Stimulated activated naive CD8-positive, alpha-beta T cell treated with anti-CD3 and anti-CD28 coated beads, Interleukin-15, amount 100 ng/mL, for 72 hours (primary cell): ENCODE measurements at regions not wholly inside any gene's neighbourhood (a gene's known extent, or its start where the extent isn't known, plus 50 kb on each side); places are given as distances from the start of the nearest gene placed in this dataset.
"Not testable (repeated sequence)": the region's sequence is repeated elsewhere in the genome, so short reads cannot be mapped to it uniquely, and the experiment has no call there.

Experiments used
- ATAC-seq: fragments of 150-1000 bp; cut with Tn5 transposase; 2 replicates; pipeline ENCODE4 v1.10.0; 2021; ENCODE audit warnings: mild to moderate bottlenecking, moderate library complexity
- DNase-seq, 2 donors: peaks; one replicate each; pipeline ENCODE4 v3.0.0; 2021 to 2022
- H3K27ac Mint-ChIP-seq, 2 donors: one replicate each; pipeline ENCODE4 v1.8.0; 2022; ENCODE audit warnings: mild to moderate bottlenecking in 2 of 2, mixed read lengths in 2 of 2, moderate library complexity in 2 of 2
- H3K27me3 Mint-ChIP-seq: one replicate; pipeline ENCODE4 v1.8.0; 2022; ENCODE audit warnings: mixed read lengths
- H3K4me1 Mint-ChIP-seq: one replicate; pipeline ENCODE4 v1.8.0; 2022; ENCODE audit warnings: mild to moderate bottlenecking, mixed read lengths
- H3K4me3 Mint-ChIP-seq, 2 donors: one replicate each; pipeline ENCODE4 v1.8.0; 2022; ENCODE audit warnings: mild to moderate bottlenecking in 2 of 2, mixed read lengths in 2 of 2, moderate library complexity in 1 of 2
- H3K9me3 Mint-ChIP-seq, 2 donors: one replicate each; pipeline ENCODE4 v1.8.0; 2022; ENCODE audit warnings: mixed read lengths in 2 of 2

DNA sequence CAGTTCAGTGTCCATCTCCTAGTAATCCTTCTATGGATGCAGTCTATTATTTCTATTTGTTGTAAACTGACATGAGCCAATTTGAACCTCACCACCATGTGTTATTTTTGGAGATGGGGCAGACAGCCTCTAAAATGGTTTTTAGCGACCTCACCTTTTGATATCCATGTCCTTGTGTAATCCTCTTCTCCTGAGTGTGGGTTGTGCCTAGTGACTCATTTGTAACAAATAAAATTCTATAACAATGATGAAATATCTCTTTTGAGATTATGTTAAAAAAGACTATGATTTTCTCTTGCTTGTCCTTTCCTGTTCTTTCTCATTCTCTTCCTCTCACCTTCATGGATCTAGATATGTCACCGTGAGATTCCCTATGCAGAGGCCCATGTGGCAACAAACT is 554.6 kb upstream of the ANO3 start:
- Mint-ChIP-seq H3K4me1 (no peaks in the 10 kb centered on the region), H3K27me3 (no peaks in the 10 kb centered on the region), H3K9me3 (peaks cover 0 to 8% of the 10 kb centered on the region in 2 donors), H3K27ac (no peak overlapping the region), H3K4me3 (no peak overlapping the region)
- DNase-seq (no peak), ATAC-seq (no peak)

DNA sequence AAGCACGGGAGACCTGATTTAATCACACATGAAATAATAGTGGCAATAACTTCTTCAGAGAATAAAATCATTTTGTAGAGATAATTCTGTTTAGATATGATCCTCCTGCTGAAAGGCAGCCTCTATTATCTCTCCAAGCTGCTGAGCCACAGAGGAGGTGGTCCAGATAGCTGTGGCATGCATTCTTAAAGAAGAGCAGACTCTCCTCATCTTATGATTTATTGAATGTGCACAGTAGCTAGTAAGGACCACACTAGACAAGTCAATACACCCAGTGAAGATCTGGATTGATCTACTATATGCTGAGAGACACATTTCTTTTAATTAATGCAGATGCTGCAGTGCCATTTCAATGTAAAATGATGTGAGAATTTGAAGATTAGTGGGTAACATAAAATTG is 552.9 kb upstream of the ANO3 start:
- Mint-ChIP-seq H3K27me3 (no peaks in the 10 kb centered on the region), H3K27ac (no peak overlapping the region), H3K4me1 (no peaks in the 10 kb centered on the region), H3K9me3 (peaks cover 7 to 19% of the 10 kb centered on the region in 2 donors), H3K4me3 (no peak overlapping the region)
- ATAC-seq (no peak), DNase-seq (no peak)

DNA sequence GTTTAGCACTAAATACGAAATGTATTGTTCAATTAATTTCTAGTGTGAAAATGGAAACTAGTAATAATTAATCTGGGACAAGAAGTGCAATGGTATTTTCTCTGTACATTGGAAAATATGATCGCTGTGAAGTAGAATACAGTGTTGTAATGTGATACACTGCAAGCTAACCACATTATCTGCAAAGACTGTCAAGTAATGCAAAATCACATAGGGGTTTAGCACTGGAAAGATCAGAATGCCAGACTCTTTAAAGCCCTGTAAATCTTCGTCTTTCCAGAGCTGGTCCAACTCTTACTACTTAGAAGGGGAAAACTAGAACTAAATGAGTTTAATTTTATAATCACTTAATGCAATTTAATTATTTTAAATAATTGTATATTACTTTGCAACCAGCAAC is 544.5 kb upstream of the ANO3 start:
- H3K4me1 Mint-ChIP-seq: no peaks in the 10 kb centered on the region
- H3K4me3 Mint-ChIP-seq: no peak overlapping the region
- ATAC-seq: no peak
- H3K9me3 Mint-ChIP-seq: peaks cover 7 to 10% of the 10 kb centered on the region in 2 donors
- H3K27me3 Mint-ChIP-seq: no peaks in the 10 kb centered on the region
- DNase-seq: no peak
- no peak overlapping the region for H3K27ac Mint-ChIP-seq

DNA sequence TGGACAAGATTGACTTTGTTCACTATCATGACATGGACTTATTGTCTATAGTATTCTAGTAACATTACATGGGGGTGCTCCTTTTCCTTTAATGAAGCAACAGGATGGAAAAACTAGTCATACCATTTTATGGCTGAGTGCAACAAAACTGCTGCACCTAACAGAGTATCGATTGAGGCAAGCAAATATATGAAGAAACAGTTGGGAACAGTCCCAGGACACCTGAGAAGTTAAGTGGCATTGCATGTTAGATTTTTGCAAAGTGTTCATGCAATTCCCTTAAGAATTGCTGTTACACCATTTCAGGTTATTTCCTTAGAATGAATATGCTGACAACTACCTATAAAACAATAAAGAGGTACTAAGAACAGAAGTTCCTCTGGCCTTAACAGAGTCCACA is 541.5 kb upstream of the ANO3 start:
- Mint-ChIP-seq H3K27me3 (no peaks in the 10 kb centered on the region), H3K4me3 (no peak overlapping the region), H3K27ac (no peak overlapping the region), H3K9me3 (peaks cover 5 to 8% of the 10 kb centered on the region in 2 donors), H3K4me1 (no peaks in the 10 kb centered on the region)
- DNase-seq (no peak), ATAC-seq (no peak)

DNA sequence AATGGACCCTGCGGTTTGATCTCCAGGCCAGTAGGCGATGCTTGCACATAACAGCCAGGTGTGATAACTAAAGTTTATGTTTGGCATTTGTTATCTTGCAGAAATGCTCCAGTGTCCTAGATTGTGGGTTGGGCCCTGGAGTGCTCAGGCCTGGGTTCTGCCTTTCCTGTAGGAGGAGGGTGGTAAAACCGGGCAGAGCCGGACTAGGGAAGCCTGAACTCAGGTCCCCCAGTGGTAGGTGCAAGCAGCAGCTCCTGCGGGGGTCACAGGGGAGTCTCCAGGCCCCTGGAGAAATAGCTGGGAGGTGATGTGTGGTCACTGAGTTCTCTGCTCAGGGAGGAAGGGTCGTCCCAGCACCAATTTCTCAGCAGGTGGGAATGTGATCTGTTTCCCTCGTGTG is 538.3 kb upstream of the ANO3 start:
- peaks cover 8 to 15% of the 10 kb centered on the region in 2 donors for H3K9me3 Mint-ChIP-seq
- no peak overlapping the region for H3K4me3 Mint-ChIP-seq
- ATAC-seq (no peak), DNase-seq (no peak)
- H3K4me1 Mint-ChIP-seq: no peaks in the 10 kb centered on the region
- H3K27me3 Mint-ChIP-seq: no peaks in the 10 kb centered on the region
- H3K27ac Mint-ChIP-seq: no peak overlapping the region

DNA sequence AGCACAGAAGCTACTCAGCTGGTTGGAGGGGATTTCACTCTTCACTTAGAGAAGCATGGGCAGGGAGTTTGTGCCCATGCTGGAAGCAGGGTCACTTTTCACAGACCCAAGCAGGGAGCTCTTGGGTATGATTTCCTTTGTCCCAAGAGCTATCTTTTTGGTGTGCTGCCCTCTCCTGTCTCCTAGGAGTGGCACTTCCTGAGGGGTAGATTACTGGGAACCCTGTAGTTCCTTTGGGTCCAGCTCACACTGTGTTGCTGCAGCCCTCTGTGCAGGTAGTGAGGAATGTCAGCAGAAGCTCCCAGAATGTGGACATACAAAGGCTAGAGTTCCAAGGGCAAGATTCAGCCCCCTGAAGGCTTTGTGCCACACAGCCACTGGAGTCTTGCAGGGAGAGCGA is 537.1 kb upstream of the ANO3 start:
- no peaks in the 10 kb centered on the region for H3K27me3 Mint-ChIP-seq
- H3K27ac Mint-ChIP-seq: no peak overlapping the region
- peaks cover 8 to 15% of the 10 kb centered on the region in 2 donors for H3K9me3 Mint-ChIP-seq
- no peak for ATAC-seq
- DNase-seq: no peak
- H3K4me3 Mint-ChIP-seq: no peak overlapping the region
- no peaks in the 10 kb centered on the region for H3K4me1 Mint-ChIP-seq

DNA sequence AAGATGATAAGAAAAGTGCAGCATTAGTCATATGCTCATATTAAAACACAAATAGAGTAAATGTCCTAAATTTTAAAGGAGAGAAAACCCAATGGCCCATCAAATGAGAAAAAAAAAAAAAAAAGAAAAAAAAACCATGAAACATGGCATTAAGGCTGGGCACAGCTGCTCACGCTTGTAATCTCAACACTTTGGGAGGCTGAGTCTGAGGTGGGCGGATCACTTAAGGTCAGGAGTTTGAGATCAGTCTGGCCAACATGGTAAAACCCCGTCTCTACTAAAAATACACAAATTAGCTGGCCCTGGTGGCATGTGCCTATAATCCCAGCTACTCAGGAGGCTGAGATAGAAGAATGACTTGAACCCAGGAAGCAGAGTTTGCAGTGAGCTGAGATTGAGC is 515.5 kb upstream of the ANO3 start:
- Mint-ChIP-seq H3K27ac (no peak overlapping the region), H3K4me1 (no peaks in the 10 kb centered on the region), H3K27me3 (no peaks in the 10 kb centered on the region), H3K9me3 (peaks cover 3 to 5% of the 10 kb centered on the region in 2 donors), H3K4me3 (no peak overlapping the region)
- no peak for ATAC-seq
- DNase-seq: no peak

DNA sequence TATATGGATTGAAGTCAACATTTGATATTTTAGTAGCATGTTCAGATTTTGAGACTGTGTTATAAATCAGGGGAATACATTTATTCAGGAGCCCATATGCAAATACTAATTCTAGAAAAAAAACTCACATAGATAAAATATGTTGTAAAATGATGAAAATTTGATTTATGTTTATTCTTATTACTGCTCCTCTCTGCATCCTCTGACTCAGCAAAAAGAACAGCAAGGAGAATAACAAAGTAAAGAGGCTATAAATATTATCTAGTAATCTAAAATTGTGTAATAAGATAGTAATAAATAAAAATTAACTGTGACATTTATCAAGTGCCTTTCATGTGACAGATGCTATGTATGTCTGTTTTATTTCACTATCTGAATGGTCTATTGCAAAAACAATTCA is 507.2 kb upstream of the ANO3 start:
- no peak for ATAC-seq
- Mint-ChIP-seq H3K4me3 (no peak overlapping the region), H3K27me3 (no peaks in the 10 kb centered on the region), H3K4me1 (no peaks in the 10 kb centered on the region), H3K27ac (no peak overlapping the region), H3K9me3 (peaks cover 9 to 16% of the 10 kb centered on the region in 2 donors)
- DNase-seq: no peak

DNA sequence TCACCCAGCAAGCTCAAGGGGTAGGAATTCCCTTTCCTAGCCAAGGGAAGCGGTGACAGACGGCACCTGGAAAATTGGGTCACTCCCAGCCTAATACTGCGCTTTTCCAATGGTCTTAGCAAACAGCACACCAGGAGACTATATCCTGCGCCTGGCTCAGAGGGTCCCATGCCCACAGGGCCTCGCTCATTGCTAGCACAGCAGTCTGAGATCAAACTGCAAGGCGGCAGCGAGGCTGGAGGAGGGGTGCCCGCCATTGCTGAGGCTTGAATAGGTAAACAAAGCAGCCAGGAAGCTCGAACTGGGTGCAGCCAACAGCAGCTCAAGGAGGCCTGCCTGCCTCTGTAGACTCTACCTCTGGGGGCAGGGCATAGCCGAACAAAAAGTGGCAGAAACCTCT is 500.4 kb upstream of the ANO3 start:
- not testable (repeated sequence) for DNase-seq, H3K27ac Mint-ChIP-seq, H3K27me3 Mint-ChIP-seq, ATAC-seq, H3K4me1 Mint-ChIP-seq, H3K4me3 Mint-ChIP-seq
- peaks cover 5 to 28% of the 10 kb centered on the region in 2 donors for H3K9me3 Mint-ChIP-seq

DNA sequence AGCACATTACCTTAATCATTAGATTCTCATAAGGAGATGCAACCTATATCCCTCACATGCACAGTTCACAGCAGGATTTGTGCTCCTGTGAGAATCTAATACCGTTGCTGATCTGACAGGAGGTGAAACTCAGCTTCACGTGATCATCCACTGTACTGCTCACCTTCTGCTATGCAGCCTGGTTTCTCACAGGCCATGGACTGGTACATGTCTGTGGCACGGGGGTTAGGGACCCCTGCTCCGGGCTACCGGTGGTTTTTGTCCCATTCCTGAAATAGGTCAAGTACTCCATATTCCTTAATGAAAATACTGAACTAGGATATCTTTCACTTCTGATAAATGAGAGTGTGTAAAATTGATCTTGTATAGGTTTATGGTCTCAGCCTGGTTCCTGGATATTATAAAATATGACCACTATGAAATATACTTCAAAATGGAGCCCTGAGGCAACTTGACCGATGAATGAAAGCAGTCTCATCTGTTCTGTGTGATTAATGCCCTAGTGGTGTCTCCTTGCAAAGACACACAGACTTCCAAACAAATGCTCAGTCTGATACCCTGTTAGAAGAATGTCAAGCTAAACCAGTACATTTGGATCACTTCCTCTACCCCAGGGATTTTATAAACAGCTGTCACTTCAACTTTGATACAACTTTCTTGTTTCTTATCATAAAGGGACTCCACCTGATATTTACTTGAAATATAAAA is 492.9 kb upstream of the ANO3 start:
- DNase-seq: no peak
- Mint-ChIP-seq H3K27ac (no peak overlapping the region), H3K9me3 (peaks cover 5 to 8% of the 10 kb centered on the region in 2 donors), H3K4me3 (no peak overlapping the region), H3K27me3 (no peaks in the 10 kb centered on the region), H3K4me1 (no peaks in the 10 kb centered on the region)
- no peak for ATAC-seq

DNA sequence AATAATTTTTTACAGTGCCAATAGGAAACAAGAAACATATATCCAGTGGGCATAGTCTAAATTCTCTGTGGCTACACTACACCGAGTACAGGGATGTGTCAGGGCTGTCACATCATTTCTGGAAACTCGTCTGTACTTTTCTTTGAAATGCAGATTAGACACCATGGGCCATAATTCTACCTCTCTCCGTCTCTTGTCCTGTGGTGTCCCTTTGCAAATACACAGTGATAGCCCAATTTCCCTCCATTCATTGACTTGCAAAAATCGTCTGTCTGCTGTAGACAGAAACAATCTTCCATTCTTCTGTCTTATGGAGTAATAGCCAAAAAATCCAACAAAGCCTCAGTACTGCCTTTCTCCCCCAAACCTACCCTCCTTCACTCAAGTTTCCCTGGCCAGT is 487.1 kb upstream of the ANO3 start:
- DNase-seq: no peak
- no peaks in the 10 kb centered on the region for H3K27me3 Mint-ChIP-seq
- peaks cover 14 to 38% of the 10 kb centered on the region in 2 donors for H3K9me3 Mint-ChIP-seq
- H3K4me1 Mint-ChIP-seq: no peaks in the 10 kb centered on the region
- no peak overlapping the region for H3K27ac Mint-ChIP-seq
- ATAC-seq: no peak
- no peak overlapping the region for H3K4me3 Mint-ChIP-seq

DNA sequence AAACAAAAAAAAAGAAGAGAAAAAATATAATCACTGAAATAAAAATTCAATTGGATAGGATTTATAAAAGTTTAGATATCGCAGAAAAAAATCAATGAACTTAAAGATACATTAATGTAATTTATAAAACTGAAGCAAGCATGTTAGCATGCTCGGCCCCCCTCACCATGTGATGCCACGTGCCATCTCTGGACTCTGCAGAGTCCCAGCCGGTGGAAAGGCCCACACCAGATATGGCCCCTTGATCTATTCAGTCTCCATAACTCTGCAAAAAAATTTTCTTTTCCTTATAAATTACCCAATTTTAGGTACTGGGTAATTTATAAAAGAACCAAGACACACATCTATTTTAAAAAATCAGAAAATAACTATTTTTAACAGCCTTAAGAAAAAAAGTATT is 476.0 kb upstream of the ANO3 start:
- Mint-ChIP-seq H3K27ac (no peak overlapping the region), H3K27me3 (no peaks in the 10 kb centered on the region), H3K9me3 (peaks cover 5 to 8% of the 10 kb centered on the region in 2 donors), H3K4me1 (no peaks in the 10 kb centered on the region), H3K4me3 (no peak overlapping the region)
- ATAC-seq (no peak), DNase-seq (no peak)

DNA sequence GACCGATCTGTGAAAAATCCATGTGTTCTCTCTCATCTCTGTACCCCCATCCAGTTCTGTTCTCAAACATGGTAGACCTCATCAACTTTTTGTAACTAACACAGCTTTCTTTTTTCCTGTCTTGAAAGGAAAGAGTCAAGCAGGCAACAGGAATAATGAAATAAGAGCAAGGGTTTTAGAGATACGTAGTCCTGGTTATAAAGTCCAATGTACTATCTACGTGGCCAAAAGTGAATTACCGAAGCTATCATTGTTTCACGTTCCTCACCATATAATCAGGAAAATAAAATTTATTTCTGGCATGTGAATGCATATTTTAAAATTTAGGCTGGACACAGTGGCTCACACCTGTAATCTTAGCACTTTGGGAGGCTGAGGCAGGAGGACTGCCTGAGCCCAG is 472.2 kb upstream of the ANO3 start:
- H3K27ac Mint-ChIP-seq: no peak overlapping the region
- H3K9me3 Mint-ChIP-seq: no peaks in the 10 kb centered on the region
- no peak overlapping the region for H3K4me3 Mint-ChIP-seq
- ATAC-seq: no peak
- H3K27me3 Mint-ChIP-seq: no peaks in the 10 kb centered on the region
- DNase-seq: no peak
- no peaks in the 10 kb centered on the region for H3K4me1 Mint-ChIP-seq

DNA sequence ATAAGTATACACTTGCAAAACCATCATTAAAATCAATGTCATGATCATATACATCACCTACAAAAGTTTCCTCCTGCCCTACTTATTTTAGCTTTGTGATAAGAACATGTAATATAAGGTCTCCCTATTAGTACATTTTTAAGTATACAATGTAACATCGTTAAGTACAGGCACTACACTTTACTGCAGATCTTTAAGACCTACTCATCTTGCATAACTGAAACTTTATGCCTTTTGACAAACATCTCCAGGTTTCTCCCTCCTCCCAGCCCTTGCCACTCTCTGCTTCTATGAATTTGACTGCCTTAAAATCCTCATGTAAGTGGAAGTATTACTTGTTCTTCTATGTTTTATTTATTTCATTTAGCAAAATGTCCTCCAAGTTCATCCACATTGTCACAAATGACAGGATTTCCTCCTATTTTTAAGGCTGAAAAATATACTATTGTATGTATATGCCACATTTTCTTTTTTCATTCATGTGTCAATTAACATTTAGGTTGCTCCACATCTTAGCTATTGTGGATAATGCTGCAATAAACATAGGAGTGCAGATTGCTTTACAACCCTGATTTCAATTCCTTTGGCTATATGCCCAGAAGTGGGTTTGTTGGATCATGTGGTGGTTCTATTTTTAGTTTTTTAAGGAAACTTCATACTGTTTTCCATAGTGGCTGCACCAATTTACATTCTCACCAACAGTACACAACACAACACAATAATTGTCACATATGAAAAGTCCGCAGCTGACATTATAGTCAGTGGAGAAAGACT is 471.1 kb upstream of the ANO3 start:
- no peaks in the 10 kb centered on the region for H3K9me3 Mint-ChIP-seq
- ATAC-seq (no peak), DNase-seq (no peak)
- no peaks in the 10 kb centered on the region for H3K27me3 Mint-ChIP-seq
- no peaks in the 10 kb centered on the region for H3K4me1 Mint-ChIP-seq
- H3K4me3 Mint-ChIP-seq: no peak overlapping the region
- H3K27ac Mint-ChIP-seq: no peak overlapping the region

DNA sequence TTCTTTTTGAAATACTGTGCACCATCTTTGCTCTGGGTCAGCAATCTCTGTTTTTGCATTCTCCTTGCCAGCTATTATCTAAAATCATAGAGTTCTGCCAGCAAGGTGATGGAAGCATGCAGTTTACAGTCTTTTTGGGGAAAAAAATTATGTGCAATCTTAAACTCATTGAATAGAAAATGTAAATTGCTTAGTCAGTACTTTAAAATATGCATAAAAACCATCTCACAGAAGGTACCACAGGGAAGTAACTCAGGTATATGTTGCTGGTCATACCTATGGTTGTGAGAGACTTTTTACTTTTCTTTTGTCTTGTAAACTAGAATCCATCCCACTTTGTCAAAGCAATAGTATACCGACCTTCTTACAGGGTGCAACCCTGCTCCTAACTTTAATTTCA is 469.8 kb upstream of the ANO3 start:
- Mint-ChIP-seq H3K27ac (no peak overlapping the region), H3K4me3 (no peak overlapping the region), H3K9me3 (no peaks in the 10 kb centered on the region), H3K4me1 (no peaks in the 10 kb centered on the region), H3K27me3 (no peaks in the 10 kb centered on the region)
- ATAC-seq (no peak), DNase-seq (no peak)

DNA sequence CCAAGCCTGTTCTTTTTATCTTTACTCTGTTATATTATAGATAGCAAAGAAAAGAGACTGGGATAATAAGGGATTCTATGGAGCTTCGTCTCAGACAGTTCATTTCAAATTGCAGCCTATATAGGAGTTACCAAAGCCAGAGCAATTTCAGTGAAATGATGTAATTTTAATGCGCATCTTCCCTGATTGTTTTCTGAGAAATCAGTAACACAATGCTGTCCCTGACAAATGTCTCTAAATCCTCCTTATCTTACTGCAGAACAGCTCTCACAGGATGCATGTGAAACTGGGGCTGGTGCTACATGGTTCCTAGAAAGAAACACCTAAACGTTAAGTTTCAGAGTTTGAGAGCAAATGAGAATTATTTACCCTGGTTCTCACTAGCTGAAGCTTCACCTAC is 467.9 kb upstream of the ANO3 start:
- Mint-ChIP-seq H3K4me3 (no peak overlapping the region), H3K27ac (no peak overlapping the region), H3K4me1 (no peaks in the 10 kb centered on the region), H3K9me3 (peaks cover 0 to 7% of the 10 kb centered on the region in 2 donors), H3K27me3 (no peaks in the 10 kb centered on the region)
- ATAC-seq: no peak
- DNase-seq: no peak
